SK-N-SH treated with all-trans-retinoic acid at 6 μM for 48 hours (cell line): ENCODE measurements at regions not wholly inside any gene's neighbourhood (a gene's known extent, or its start where the extent isn't known, plus 50 kb on each side); places are given as distances from the start of the nearest gene placed in this dataset.

Source experiments
- ATAC-seq: fragments of 200-7000 bp; cut with Tn5 transposase; 3 replicates; pipeline ENCODE4 v1.9.1; 2020; ENCODE audit warnings: mild to moderate bottlenecking, moderate library complexity
- ARNTL ChIP-seq: fragments of 450-650 bp; formaldehyde crosslinking; IDR thresholded peaks from 2 replicates; pipeline ENCODE4 v1.5.0; 2020; ENCODE audit warnings: low read depth, mild to moderate bottlenecking, moderate library complexity, borderline replicate concordance
- BACH2 ChIP-seq: fragments of 250-450 bp; sonication (Bioruptor Pico); IDR thresholded peaks from 2 replicates; pipeline ENCODE4 v1.9.0; 2021; ENCODE audit warnings: mild to moderate bottlenecking, borderline replicate concordance
- ESRRG ChIP-seq: fragments of 250-450 bp; sonication (Bioruptor Pico); IDR thresholded peaks from 2 replicates; pipeline ENCODE4 v1.6.1; 2021; ENCODE audit warnings: mild to moderate bottlenecking
- GLIS3 ChIP-seq: fragments of 250-450 bp; sonication (Bioruptor Pico); IDR thresholded peaks from 2 replicates; pipeline ENCODE4 v1.5.0; 2020; ENCODE audit warnings: mild to moderate bottlenecking, moderate library complexity
- ISL1 ChIP-seq: fragments of 250-450 bp; sonication (Bioruptor Pico); IDR thresholded peaks from 2 replicates; pipeline ENCODE4 v2.1.2; 2022; ENCODE audit warnings: mild to moderate bottlenecking, moderate library complexity
- OSR1 ChIP-seq: fragments of 250-450 bp; sonication (Bioruptor Pico); IDR thresholded peaks from 2 replicates; pipeline ENCODE4 v1.8.0; 2022; ENCODE audit warnings: moderate library complexity, mild to moderate bottlenecking, inconsistent platforms
- PPARA ChIP-seq: fragments of 250-450 bp; sonication (Bioruptor Pico); IDR thresholded peaks from 2 replicates; pipeline ENCODE4 v1.5.0; 2020; ENCODE audit warnings: mild to moderate bottlenecking, borderline replicate concordance
- RARB ChIP-seq: fragments of 250-450 bp; sonication (Bioruptor Pico); IDR thresholded peaks from 2 replicates; pipeline ENCODE4 v1.8.0; 2021; ENCODE audit warnings: mild to moderate bottlenecking, moderate library complexity
- SNAI2 ChIP-seq: fragments of 250-450 bp; sonication (Bioruptor Pico); IDR thresholded peaks from 2 replicates; pipeline ENCODE4 v1.5.0; 2020; ENCODE audit warnings: mild to moderate bottlenecking, moderate library complexity
- TCF4 ChIP-seq: fragments of 250-450 bp; sonication (Bioruptor Pico); IDR thresholded peaks from 2 replicates; pipeline ENCODE4 v1.8.0; 2021; ENCODE audit warnings: mild to moderate bottlenecking, moderate library complexity, borderline replicate concordance
- TOX ChIP-seq: fragments of 250-450 bp; sonication (Bioruptor Pico); IDR thresholded peaks from 2 replicates; pipeline ENCODE4 v1.8.0; 2021; ENCODE audit warnings: mild to moderate bottlenecking, moderate library complexity, borderline replicate concordance
- ZC3H10 ChIP-seq: fragments of 250-450 bp; sonication (Bioruptor Pico); IDR thresholded peaks from 2 replicates; pipeline ENCODE4 v1.5.1; 2021; ENCODE audit warnings: mild to moderate bottlenecking, moderate library complexity
- ZFP3 ChIP-seq: fragments of 250-450 bp; sonication (Bioruptor Pico); IDR thresholded peaks from 2 replicates; pipeline ENCODE4 v1.5.0; 2020; ENCODE audit warnings: mild to moderate bottlenecking, moderate library complexity
- ZFP30 ChIP-seq: fragments of 450-650 bp; formaldehyde crosslinking; IDR thresholded peaks from 2 replicates; pipeline ENCODE4 v1.5.0; 2022; ENCODE audit warnings: mild to moderate bottlenecking, moderate library complexity
- ZNF565 ChIP-seq: fragments of 450-650 bp; formaldehyde crosslinking; conservative IDR thresholded peaks from 2 replicates; pipeline ENCODE4 v1.5.0; 2020; ENCODE audit warnings: low read depth, mild to moderate bottlenecking, moderate library complexity
- ZNF70 ChIP-seq: fragments of 450-650 bp; formaldehyde crosslinking; IDR thresholded peaks from 2 replicates; pipeline ENCODE4 v1.5.0; 2020; ENCODE audit warnings: mild to moderate bottlenecking, moderate library complexity
- ZNF8 ChIP-seq: fragments of 450-650 bp; formaldehyde crosslinking; IDR thresholded peaks from 2 replicates; pipeline ENCODE4 v1.5.0; 2020; ENCODE audit warnings: mild to moderate bottlenecking, moderate library complexity
- TF ChIP-seq, protein P1 (sequence below): fragments of 250-450 bp; sonication (Bioruptor Pico); IDR thresholded peaks from 2 replicates; pipeline ENCODE4 v1.5.1; 2021; ENCODE audit warnings: mild to moderate bottlenecking, moderate library complexity
- TF ChIP-seq, protein P2 (sequence below): fragments of 250-450 bp; sonication (Bioruptor Pico); IDR thresholded peaks from 2 replicates; pipeline ENCODE4 v1.5.1; 2020; ENCODE audit warnings: low read depth, mild to moderate bottlenecking, moderate library complexity
- TF ChIP-seq, protein P3 (sequence below): fragments of 250-450 bp; sonication (Bioruptor Pico); IDR thresholded peaks from 2 replicates; pipeline ENCODE4 v1.5.0; 2020; ENCODE audit warnings: mild to moderate bottlenecking, moderate library complexity
- TF ChIP-seq, protein P4 (sequence below): fragments of 250-450 bp; sonication (Bioruptor Pico); IDR thresholded peaks from 2 replicates; pipeline ENCODE4 v1.8.0; 2021; ENCODE audit warnings: low read depth, mild to moderate bottlenecking, moderate library complexity, borderline replicate concordance

DNA sequence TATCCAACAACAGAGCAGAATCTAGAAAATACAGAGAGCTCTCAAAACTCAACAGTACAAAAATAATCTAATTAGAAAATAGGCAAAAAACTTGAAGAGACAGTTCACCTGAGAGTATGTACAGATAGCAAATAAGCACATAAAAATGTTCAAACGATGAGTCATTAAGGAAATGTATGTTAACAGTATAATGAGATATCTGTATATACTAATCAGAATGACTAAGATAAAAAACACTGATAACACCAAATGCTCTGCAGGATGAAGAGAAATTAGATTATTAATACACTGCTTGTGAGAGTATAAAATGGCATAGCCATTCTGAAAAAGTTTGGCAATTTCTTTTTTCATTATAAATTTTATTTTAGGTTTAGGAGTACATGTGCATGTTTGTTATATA lies 1307.6 kb upstream of the GOT2 start:
- no peak for TF ChIP-seq ARNTL (CRISPR knock-in tag)
- TF ChIP-seq RARB, result no peak
- TF ChIP-seq, protein P1, sequence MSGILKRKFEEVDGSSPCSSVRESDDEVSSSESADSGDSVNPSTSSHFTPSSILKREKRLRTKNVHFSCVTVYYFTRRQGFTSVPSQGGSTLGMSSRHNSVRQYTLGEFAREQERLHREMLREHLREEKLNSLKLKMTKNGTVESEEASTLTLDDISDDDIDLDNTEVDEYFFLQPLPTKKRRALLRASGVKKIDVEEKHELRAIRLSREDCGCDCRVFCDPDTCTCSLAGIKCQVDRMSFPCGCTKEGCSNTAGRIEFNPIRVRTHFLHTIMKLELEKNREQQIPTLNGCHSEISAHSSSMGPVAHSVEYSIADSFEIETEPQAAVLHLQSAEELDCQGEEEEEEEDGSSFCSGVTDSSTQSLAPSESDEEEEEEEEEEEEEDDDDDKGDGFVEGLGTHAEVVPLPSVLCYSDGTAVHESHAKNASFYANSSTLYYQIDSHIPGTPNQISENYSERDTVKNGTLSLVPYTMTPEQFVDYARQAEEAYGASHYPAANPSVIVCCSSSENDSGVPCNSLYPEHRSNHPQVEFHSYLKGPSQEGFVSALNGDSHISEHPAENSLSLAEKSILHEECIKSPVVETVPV (CRISPR knock-in tag), result no peak
- TF ChIP-seq ZC3H10 (CRISPR knock-in tag), result no peak
- TF ChIP-seq ZFP30 (CRISPR knock-in tag), result no peak
- TF ChIP-seq TCF4 (CRISPR knock-in tag), result no peak
- TF ChIP-seq, protein P2, sequence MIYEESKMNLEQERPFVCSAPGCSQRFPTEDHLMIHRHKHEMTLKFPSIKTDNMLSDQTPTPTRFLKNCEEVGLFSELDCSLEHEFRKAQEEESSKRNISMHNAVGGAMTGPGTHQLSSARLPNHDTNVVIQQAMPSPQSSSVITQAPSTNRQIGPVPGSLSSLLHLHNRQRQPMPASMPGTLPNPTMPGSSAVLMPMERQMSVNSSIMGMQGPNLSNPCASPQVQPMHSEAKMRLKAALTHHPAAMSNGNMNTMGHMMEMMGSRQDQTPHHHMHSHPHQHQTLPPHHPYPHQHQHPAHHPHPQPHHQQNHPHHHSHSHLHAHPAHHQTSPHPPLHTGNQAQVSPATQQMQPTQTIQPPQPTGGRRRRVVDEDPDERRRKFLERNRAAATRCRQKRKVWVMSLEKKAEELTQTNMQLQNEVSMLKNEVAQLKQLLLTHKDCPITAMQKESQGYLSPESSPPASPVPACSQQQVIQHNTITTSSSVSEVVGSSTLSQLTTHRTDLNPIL (CRISPR knock-in tag), result no peak
- TF ChIP-seq ZNF70 (CRISPR knock-in tag), result no peak
- no peak for TF ChIP-seq BACH2
- no peak for TF ChIP-seq GLIS3 (CRISPR knock-in tag)
- TF ChIP-seq ZFP3 (CRISPR knock-in tag), result no peak
- TF ChIP-seq ZNF565, result no peak
- no peak for TF ChIP-seq TOX
- TF ChIP-seq ZNF8, result no peak
- TF ChIP-seq ESRRG (CRISPR knock-in tag), result no peak
- TF ChIP-seq OSR1, result no peak
- ATAC-seq, result no peak

DNA sequence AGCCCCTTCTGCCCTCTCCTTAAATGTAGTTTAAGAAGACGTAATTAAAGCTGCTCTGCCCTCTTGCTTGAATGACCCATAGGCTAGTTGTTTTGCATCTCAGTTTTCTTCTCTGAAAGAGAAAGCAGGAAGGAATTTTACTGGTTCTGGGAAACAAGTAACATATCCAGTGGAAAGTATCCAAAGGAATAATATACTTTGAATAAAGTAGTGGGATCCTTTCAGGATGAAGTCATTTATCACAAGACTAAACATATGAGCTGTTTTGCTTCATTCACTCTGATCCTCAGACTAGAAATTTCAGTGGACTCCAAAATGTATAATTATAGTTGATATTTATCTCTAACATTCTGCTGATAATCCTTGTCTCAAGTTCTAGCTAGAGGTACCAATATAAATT lies 1297.6 kb upstream of the GOT2 start:
- ATAC-seq, result no peak

More for the DNA sequence above, 1297.6 kb upstream of the GOT2 start:
- TF ChIP-seq, protein P3, sequence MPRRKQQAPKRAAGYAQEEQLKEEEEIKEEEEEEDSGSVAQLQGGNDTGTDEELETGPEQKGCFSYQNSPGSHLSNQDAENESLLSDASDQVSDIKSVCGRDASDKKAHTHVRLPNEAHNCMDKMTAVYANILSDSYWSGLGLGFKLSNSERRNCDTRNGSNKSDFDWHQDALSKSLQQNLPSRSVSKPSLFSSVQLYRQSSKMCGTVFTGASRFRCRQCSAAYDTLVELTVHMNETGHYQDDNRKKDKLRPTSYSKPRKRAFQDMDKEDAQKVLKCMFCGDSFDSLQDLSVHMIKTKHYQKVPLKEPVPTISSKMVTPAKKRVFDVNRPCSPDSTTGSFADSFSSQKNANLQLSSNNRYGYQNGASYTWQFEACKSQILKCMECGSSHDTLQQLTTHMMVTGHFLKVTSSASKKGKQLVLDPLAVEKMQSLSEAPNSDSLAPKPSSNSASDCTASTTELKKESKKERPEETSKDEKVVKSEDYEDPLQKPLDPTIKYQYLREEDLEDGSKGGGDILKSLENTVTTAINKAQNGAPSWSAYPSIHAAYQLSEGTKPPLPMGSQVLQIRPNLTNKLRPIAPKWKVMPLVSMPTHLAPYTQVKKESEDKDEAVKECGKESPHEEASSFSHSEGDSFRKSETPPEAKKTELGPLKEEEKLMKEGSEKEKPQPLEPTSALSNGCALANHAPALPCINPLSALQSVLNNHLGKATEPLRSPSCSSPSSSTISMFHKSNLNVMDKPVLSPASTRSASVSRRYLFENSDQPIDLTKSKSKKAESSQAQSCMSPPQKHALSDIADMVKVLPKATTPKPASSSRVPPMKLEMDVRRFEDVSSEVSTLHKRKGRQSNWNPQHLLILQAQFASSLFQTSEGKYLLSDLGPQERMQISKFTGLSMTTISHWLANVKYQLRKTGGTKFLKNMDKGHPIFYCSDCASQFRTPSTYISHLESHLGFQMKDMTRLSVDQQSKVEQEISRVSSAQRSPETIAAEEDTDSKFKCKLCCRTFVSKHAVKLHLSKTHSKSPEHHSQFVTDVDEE (CRISPR knock-in tag), result no peak
- TF ChIP-seq ZNF70 (CRISPR knock-in tag) (no peak), SNAI2 (CRISPR knock-in tag) (no peak), PPARA (CRISPR knock-in tag) (no peak), ZNF565 (no peak), ZC3H10 (CRISPR knock-in tag) (no peak), ZNF8 (no peak), ESRRG (CRISPR knock-in tag) (no peak), ZFP3 (CRISPR knock-in tag) (no peak), BACH2 (no peak), TCF4 (CRISPR knock-in tag) (no peak), GLIS3 (CRISPR knock-in tag) (no peak), ZFP30 (CRISPR knock-in tag) (no peak), TOX (no peak), ISL1 (CRISPR knock-in tag) (no peak), RARB (no peak), OSR1 (no peak)
- TF ChIP-seq, protein P1 (CRISPR knock-in tag), result no peak
- TF ChIP-seq, protein P4, sequence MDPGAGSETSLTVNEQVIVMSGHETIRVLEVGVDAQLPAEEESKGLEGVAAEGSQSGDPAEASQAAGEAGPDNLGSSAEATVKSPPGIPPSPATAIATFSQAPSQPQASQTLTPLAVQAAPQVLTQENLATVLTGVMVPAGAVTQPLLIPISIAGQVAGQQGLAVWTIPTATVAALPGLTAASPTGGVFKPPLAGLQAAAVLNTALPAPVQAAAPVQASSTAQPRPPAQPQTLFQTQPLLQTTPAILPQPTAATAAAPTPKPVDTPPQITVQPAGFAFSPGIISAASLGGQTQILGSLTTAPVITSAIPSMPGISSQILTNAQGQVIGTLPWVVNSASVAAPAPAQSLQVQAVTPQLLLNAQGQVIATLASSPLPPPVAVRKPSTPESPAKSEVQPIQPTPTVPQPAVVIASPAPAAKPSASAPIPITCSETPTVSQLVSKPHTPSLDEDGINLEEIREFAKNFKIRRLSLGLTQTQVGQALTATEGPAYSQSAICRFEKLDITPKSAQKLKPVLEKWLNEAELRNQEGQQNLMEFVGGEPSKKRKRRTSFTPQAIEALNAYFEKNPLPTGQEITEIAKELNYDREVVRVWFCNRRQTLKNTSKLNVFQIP (CRISPR knock-in tag), result no peak
- TF ChIP-seq, protein P2 (CRISPR knock-in tag), result no peak
- TF ChIP-seq, all 23 proteins: peak for 0
